ENCODE measurements at regions not wholly inside any gene's neighbourhood (a gene's known extent, or its start where the extent isn't known, plus 50 kb on each side); places are given as distances from the start of the nearest gene placed in this dataset.

DNA sequence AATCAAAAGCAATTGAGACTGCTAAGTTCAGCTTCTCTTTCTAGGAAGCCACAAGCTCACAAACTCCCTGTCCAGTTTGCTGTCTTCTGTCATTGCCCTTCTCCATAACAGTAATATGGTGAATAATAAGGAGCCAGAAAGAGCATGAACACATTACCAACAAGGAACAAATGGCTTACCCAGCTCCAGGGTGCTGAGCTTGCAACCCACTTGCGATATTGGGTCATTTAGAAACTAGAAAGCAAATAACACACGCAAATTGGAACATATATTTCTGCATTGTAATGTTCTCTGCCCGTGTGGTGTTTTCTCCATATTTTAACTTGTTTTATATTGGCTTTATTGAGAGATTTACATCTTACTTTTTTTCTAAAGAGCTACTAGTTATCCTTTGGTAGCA is 325.3 kb downstream of the GBE1 start:
- TF ChIP-seq, protein P1, sequence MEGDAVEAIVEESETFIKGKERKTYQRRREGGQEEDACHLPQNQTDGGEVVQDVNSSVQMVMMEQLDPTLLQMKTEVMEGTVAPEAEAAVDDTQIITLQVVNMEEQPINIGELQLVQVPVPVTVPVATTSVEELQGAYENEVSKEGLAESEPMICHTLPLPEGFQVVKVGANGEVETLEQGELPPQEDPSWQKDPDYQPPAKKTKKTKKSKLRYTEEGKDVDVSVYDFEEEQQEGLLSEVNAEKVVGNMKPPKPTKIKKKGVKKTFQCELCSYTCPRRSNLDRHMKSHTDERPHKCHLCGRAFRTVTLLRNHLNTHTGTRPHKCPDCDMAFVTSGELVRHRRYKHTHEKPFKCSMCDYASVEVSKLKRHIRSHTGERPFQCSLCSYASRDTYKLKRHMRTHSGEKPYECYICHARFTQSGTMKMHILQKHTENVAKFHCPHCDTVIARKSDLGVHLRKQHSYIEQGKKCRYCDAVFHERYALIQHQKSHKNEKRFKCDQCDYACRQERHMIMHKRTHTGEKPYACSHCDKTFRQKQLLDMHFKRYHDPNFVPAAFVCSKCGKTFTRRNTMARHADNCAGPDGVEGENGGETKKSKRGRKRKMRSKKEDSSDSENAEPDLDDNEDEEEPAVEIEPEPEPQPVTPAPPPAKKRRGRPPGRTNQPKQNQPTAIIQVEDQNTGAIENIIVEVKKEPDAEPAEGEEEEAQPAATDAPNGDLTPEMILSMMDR (IDR thresholded peaks at IDR 0.05) = no peak
- TF ChIP-seq POLR2A (IDR thresholded peaks at IDR 0.05) = no peak
